Motor neuron (in vitro differentiated cells): ENCODE measurements at regions not wholly inside any gene's neighbourhood (a gene's known extent, or its start where the extent isn't known, plus 50 kb on each side); places are given as distances from the start of the nearest gene placed in this dataset.

ENCODE experiments used
- ATAC-seq, 8 experiments: fragments of 200-7000 bp; cut with Tn5 transposase; replicated peaks in 6 of 8; 2 replicates each; pipeline ENCODE4 v1.8.0; 2021; ENCODE audit warnings: mild to moderate bottlenecking in 8 of 8, moderate library complexity in 8 of 8
- H3K27ac ChIP-seq, 2 donors: fragments of 250-450 bp; sonication (Bioruptor Pico); 2 replicates each; pipeline ENCODE4 v1.9.0; 2021; ENCODE audit warnings: antibody characterized with exemption in 2 of 2, mild to moderate bottlenecking in 2 of 2, moderate library complexity in 1 of 2
- H3K4me1 ChIP-seq, 2 donors: fragments of 250-450 bp; sonication (Bioruptor Pico); replicated peaks in 1 of 2; 2 replicates each; pipeline ENCODE4 v1.6.1; 2021; ENCODE audit warnings: antibody characterized with exemption in 2 of 2, mild to moderate bottlenecking in 2 of 2, moderate library complexity in 1 of 2
- H3K4me3 ChIP-seq, 5 donors: fragments of 250-450 bp; sonication (Bioruptor Pico); 2 replicates each; pipeline ENCODE4 v1.9.0; 2021; ENCODE audit warnings: antibody characterized with exemption in 5 of 5, mild to moderate bottlenecking in 5 of 5, moderate library complexity in 4 of 5
- WGBS, 10 experiments: fragments of 450-650 bp; shearing (Covaris generic); methylation state at CpG; one replicate each; pipeline ENCODE4 v1.0.0; 2022; 5-methylcytosine and 5-hydroxymethylcytosine counted together
- in situ Hi-C, 9 experiments: fragments of 400-800 bp; cut with MboI; loops; one replicate each; pipeline ENCODE4 v1.15.0; 2021; ENCODE audit warnings: low sequenced_read_pairs in 9 of 9, low pct_unique_long_range_greater_than_20kb in 2 of 9; ENCODE audit not compliant: unreplicated experiment in 9 of 9

DNA sequence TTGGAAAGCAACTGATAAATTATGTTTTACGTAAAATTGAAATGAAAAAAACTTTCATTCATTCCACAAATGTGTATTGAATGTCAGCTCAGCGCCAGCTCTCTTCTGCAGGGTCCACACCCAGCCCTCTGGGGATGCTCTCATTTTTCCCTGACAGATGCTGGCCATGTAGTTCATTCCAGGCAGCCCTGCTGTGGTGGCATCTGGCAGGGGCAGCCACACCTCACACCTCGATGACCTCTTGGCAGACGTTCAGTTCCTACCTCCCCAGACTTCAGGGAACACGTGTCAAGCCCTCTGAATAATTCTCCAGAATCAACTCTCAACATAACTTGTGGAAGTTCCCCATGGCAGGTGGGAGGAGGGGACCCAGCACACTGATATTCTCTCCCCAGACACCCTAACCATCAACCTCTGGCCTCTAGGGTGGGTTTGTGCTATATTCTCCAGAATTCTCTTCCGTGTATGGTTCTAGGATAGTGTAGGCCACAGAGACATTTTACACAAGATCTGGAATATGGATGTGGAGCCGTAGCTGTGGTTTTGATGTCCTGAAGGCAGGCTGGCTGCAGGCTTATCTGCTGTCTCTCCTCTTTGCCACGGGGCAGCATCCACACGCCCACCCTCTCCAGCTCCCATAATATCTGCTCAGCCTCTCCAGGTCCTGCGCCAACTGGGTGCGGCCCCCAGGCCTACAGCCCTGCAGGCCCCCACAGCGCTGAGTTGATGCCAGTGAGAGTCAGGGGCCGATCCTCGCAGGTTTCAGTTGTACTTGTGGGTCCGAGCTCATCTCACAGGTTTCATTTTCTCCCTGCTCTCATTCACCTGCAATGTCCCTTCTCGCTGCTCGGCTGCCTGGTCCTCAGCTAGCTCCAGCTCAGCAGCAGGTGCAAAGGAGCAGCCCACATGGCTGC, 175.8 kb upstream of the ARID1B start:
- WGBS, 10 experiments, result 23 to 100% (median 77%) methylated on average over 1 to 12 of the region's 17 CpGs; no CpG with 5 or more reads in 1 of the 10 experiments
- H3K4me3 ChIP-seq, result no peak overlapping the region
- H3K4me1 ChIP-seq, result peaks cover 0 to 19% of the 10 kb centered on the region in 2 donors
- in situ Hi-C loops, result no loop called here
- ATAC-seq, result peak in 3 of 8 experiments; percentile 76 to 94 (median 91)
- no peak overlapping the region for H3K27ac ChIP-seq

DNA sequence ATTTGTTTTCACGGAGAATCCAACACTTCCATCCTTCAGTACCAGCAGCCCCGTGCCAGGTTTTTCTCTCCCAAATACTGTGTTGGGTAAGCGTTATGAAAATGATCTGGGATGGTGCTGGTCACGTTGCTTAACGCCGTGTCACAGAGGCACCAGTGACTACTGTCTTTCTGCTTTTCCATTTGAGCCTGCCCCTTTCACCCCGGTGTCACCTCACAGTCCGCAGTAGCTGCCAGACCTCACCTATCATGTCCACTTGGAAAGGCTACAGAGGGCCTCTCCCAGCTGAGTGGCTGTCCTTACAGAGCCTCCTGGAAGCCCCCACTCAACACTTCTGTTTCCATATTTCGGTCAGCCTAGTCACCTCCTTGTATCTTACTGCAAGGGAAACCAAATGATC, 176.5 kb upstream of the ARID1B start:
- ATAC-seq, result peak in 1 of 8 experiments; percentile 26
- 32 to 100% (median 89%) methylated on average over 2 to 9 of the region's 9 CpGs; no CpG with 5 or more reads in 1 of the 10 experiments for WGBS, 10 experiments
- Histone ChIP-seq H3K4me3 (no peak overlapping the region), H3K4me1 (peaks cover 0 to 19% of the 10 kb centered on the region in 2 donors), H3K27ac (no peak overlapping the region)
- in situ Hi-C loops, result no loop called here

GRCh38 chr6:156599978-156600590, 177.1 kb upstream of the ARID1B start:
- WGBS, 10 experiments, result 3 to 100% (median 88%) methylated on average over 1 to 5 of the region's 5 CpGs
- Histone ChIP-seq H3K4me3 (no peak overlapping the region), H3K27ac (no peak overlapping the region), H3K4me1 (peaks cover 0 to 19% of the 10 kb centered on the region in 2 donors)
- no peak for ATAC-seq
- in situ Hi-C loops, result no loop called here

DNA sequence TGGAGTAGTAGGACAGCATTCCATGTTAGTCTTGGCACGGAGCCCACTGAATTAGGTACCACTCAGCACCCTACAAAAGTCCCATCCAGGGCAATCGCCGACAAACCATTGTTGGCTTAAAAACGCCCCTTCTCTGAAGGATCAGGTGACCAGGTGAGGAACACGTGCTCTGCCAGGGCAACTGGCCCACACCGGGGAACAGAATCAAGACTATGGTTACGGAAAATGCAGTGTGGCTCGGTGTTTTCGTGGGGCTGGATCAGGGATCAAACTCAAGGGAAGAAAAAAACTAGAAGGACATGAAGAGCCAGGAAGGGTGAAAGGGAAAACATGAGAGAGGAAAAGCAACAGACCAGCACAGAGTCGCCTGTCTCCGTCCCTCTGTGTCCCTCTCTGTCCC, 177.8 kb upstream of the ARID1B start:
- in situ Hi-C loops, result no loop called here
- WGBS, 10 experiments, result 54 to 100% (median 92%) methylated on average over 2 to 8 of the region's 11 CpGs; no CpG with 5 or more reads in 1 of the 10 experiments
- no peak overlapping the region for H3K4me3 ChIP-seq
- no peak overlapping the region for H3K27ac ChIP-seq
- ATAC-seq, result no peak
- H3K4me1 ChIP-seq, result peaks cover 0 to 19% of the 10 kb centered on the region in 2 donors

- in situ Hi-C loops, result no loop called here
- H3K27ac ChIP-seq, result no peak overlapping the region
- peak in 4 of 8 experiments; percentile 22 to 78 (median 31) for ATAC-seq
- no peak overlapping the region for H3K4me3 ChIP-seq
- peaks cover 0 to 19% of the 10 kb centered on the region in 2 donors for H3K4me1 ChIP-seq
- WGBS, 10 experiments, result 83 to 100% (median 87%) methylated on average over 1 to 6 of the region's 6 CpGs; no CpG with 5 or more reads in 6 of the 10 experiments
These were observed 178.4 kb upstream of the ARID1B start for GRCh38 chr6:156598855-156599180.

- Histone ChIP-seq H3K4me3 (no peak overlapping the region), H3K4me1 (peaks cover 0 to 19% of the 10 kb centered on the region in 2 donors), H3K27ac (no peak overlapping the region)
- in situ Hi-C loops, result no loop called here
- WGBS, 10 experiments, result 36 to 96% (median 55%) methylated on average over 2 to 18 of the region's 22 CpGs
- peak in 5 of 8 experiments; percentile 39 to 73 (median 67) for ATAC-seq
These were observed 178.9 kb upstream of the ARID1B start for GRCh38 chr6:156598071-156598854.

- Histone ChIP-seq H3K4me3 (no peak overlapping the region), H3K4me1 (peaks cover 0 to 19% of the 10 kb centered on the region in 2 donors), H3K27ac (no peak overlapping the region)
- ATAC-seq, result no peak
- in situ Hi-C loops, result no loop called here
- 17 to 60% (median 46%) methylated on average over 1 to 3 of the region's 5 CpGs; no CpG with 5 or more reads in 5 of the 10 experiments for WGBS, 10 experiments
These were observed 180.1 kb upstream of the ARID1B start for GRCh38 chr6:156597095-156597494.

- 47 to 100% (median 80%) methylated on average over 1 to 3 of the region's 3 CpGs; no CpG with 5 or more reads in 1 of the 10 experiments for WGBS, 10 experiments
- Histone ChIP-seq H3K4me3 (no peak overlapping the region), H3K4me1 (peaks cover 0 to 19% of the 10 kb centered on the region in 2 donors), H3K27ac (no peak overlapping the region)
- no peak for ATAC-seq
- in situ Hi-C loops, result no loop called here
These were observed 181.7 kb upstream of the ARID1B start for GRCh38 chr6:156595476-156595875.

- ATAC-seq, result no peak
- in situ Hi-C loops, result no loop called here
- Histone ChIP-seq H3K27ac (no peak overlapping the region), H3K4me1 (peaks cover 0 to 14% of the 10 kb centered on the region in 2 donors), H3K4me3 (no peak overlapping the region)
- WGBS, 10 experiments, result 29 to 90% (median 73%) methylated on average over 1 to 3 of the region's 3 CpGs; no CpG with 5 or more reads in 2 of the 10 experiments
These were observed 183.3 kb upstream of the ARID1B start for GRCh38 chr6:156593893-156594292.

- Histone ChIP-seq H3K4me3 (no peak overlapping the region), H3K4me1 (peaks cover 0 to 6% of the 10 kb centered on the region in 2 donors), H3K27ac (no peak overlapping the region)
- in situ Hi-C loops, result no loop called here
- ATAC-seq, result no peak
- 0% methylated on average over 1 of the region's 1 CpG; no CpG with 5 or more reads in 9 of the 10 experiments for WGBS, 10 experiments
These were observed 184.1 kb upstream of the ARID1B start for GRCh38 chr6:156593127-156593526.

DNA sequence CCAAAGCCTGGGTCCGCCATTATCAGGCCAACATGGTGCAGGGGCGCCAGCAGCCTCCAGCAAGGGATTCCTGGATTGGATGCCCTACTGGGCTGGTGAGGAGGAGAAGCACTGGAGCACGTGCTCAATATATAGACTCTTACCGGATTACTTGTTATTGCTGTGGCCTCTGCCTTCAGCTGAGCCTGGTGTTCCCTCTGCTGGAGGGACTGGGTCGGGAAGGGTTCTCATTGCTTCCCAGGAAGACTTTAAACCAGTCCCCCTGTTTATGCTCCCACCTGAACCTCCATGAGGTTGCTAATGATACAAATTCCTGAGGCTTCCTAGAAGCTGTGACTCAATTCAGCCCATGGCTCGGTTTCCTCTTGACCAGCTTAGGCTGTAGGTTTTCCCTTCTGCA, 186.7 kb upstream of the ARID1B start:
- no peak overlapping the region for H3K27ac ChIP-seq
- in situ Hi-C loops, result no loop called here
- no peak for ATAC-seq
- H3K4me1 ChIP-seq, result no peaks in the 10 kb centered on the region
- 4 to 100% (median 90%) methylated on average over 1 to 4 of the region's 6 CpGs; no CpG with 5 or more reads in 2 of the 10 experiments for WGBS, 10 experiments
- H3K4me3 ChIP-seq, result no peak overlapping the region

GRCh38 chr6:156589281-156589680, 187.9 kb upstream of the ARID1B start:
- Histone ChIP-seq H3K4me1 (no peaks in the 10 kb centered on the region), H3K4me3 (no peak overlapping the region), H3K27ac (no peak overlapping the region)
- in situ Hi-C loops, result no loop called here
- ATAC-seq, result no peak
- 0 to 100% (median 77%) methylated on average over 1 of the region's 1 CpG; no CpG with 5 or more reads in 2 of the 10 experiments for WGBS, 10 experiments
